ENCODE measurements at regions not wholly inside any gene's neighbourhood (a gene's known extent, or its start where the extent isn't known, plus 50 kb on each side); places are given as distances from the start of the nearest gene placed in this dataset.

- TF ChIP-seq POLR2A (IDR thresholded peaks at IDR 0.05) (no peak), CTCF (IDR thresholded peaks at IDR 0.05) (no peak)
Observed at GRCh38 chr14:75339059-75339458, 60.4 kb downstream of the FOS start.

Data from ovary (tissue), 3 donors.